HG02610 (cell line): ENCODE measurements at regions not wholly inside any gene's neighbourhood (a gene's known extent, or its start where the extent isn't known, plus 50 kb on each side); places are given as distances from the start of the nearest gene placed in this dataset.

ENCODE experiments used
- ATAC-seq: cut with Tn5 transposase; IDR thresholded peaks from one replicate; pipeline ENCODE4 v1.9.1; 2021; ENCODE audit warnings: mild to moderate bottlenecking, moderate library complexity; ENCODE audit not compliant: unreplicated experiment

GRCh38 chr9:32218100-32218767 is 166.2 kb upstream of the ACO1 start:
- peak; percentile 100 for ATAC-seq

- ATAC-seq = no peak
These were observed 163.7 kb upstream of the ACO1 start for GRCh38 chr9:32220750-32221149.

GRCh38 chr9:32234451-32234850 is 150.0 kb upstream of the ACO1 start:
- no peak for ATAC-seq

- no peak for ATAC-seq
These were observed 137.3 kb upstream of the ACO1 start for GRCh38 chr9:32247168-32247567.

- ATAC-seq = no peak
These were observed 136.2 kb upstream of the ACO1 start for GRCh38 chr9:32248189-32248712.

GRCh38 chr9:32251539-32251938 is 132.9 kb upstream of the ACO1 start:
- ATAC-seq = peak; percentile 74

- no peak for ATAC-seq
These were observed 130.7 kb upstream of the ACO1 start for GRCh38 chr9:32253731-32254130.

- no peak for ATAC-seq
These were observed 129.4 kb upstream of the ACO1 start for GRCh38 chr9:32255026-32255425.

- ATAC-seq = no peak
These were observed 126.0 kb upstream of the ACO1 start for GRCh38 chr9:32258482-32258881.

- ATAC-seq = no peak
These were observed 124.1 kb upstream of the ACO1 start for GRCh38 chr9:32260151-32260862.

GRCh38 chr9:32264170-32264864 is 120.1 kb upstream of the ACO1 start:
- no peak for ATAC-seq

- no peak for ATAC-seq
These were observed 119.4 kb upstream of the ACO1 start for GRCh38 chr9:32265037-32265436.

- ATAC-seq = no peak
These were observed 105.5 kb upstream of the ACO1 start for GRCh38 chr9:32278991-32279390.

GRCh38 chr9:32289756-32290155 is 94.7 kb upstream of the ACO1 start:
- ATAC-seq = no peak

- no peak for ATAC-seq
These were observed 93.1 kb upstream of the ACO1 start for GRCh38 chr9:32291370-32291769.

GRCh38 chr9:32292611-32293010 is 91.8 kb upstream of the ACO1 start:
- ATAC-seq = no peak

- ATAC-seq = no peak
These were observed 91.4 kb upstream of the ACO1 start for GRCh38 chr9:32293091-32293490.

- ATAC-seq = no peak
These were observed 90.3 kb upstream of the ACO1 start for GRCh38 chr9:32294106-32294505.

GRCh38 chr9:32300373-32300772 is 84.1 kb upstream of the ACO1 start:
- no peak for ATAC-seq

- ATAC-seq = no peak
These were observed 79.9 kb upstream of the ACO1 start for GRCh38 chr9:32304495-32304894.

- no peak for ATAC-seq
These were observed 78.4 kb upstream of the ACO1 start for GRCh38 chr9:32306006-32306405.
